ENCODE measurements at regions not wholly inside any gene's neighbourhood (a gene's known extent, or its start where the extent isn't known, plus 50 kb on each side); places are given as distances from the start of the nearest gene placed in this dataset.
A peak's percentile ranks its signal among the peaks of the same experiment; 100 is the strongest.

- Histone ChIP-seq H3K4me1 (no peaks in the 10 kb centered on the region), H3K9me3 (no peaks in the 10 kb centered on the region), H3K4me3 (no peak overlapping the region), H3K27ac (no peak overlapping the region), H3K27me3 (ENCODE audit: low read depth) (no peaks in the 10 kb centered on the region), H3K36me3 (no peaks in the 10 kb centered on the region)
- TF ChIP-seq CTCF (IDR thresholded peaks at IDR 0.05): no peak
- intact Hi-C loops (cut with DNase I): no loop called here
- DNase-seq (no peak), ATAC-seq (no peak)
These were observed 220.8 kb upstream of the DAB1 start for GRCh38 chr1:57644667-57645066.

GRCh38 chr1:57638239-57638638 lies 214.4 kb upstream of the DAB1 start:
- Histone ChIP-seq H3K9me3 (no peaks in the 10 kb centered on the region), H3K27me3 (ENCODE audit: low read depth) (no peaks in the 10 kb centered on the region), H3K27ac (no peak overlapping the region), H3K36me3 (no peaks in the 10 kb centered on the region), H3K4me1 (no peaks in the 10 kb centered on the region), H3K4me3 (no peak overlapping the region)
- DNase-seq: no peak
- no peak for ATAC-seq
- TF ChIP-seq CTCF (IDR thresholded peaks at IDR 0.05): no peak
- intact Hi-C loops (cut with DNase I): no loop called here

- no peak for DNase-seq
- no peaks in the 10 kb centered on the region for H3K27me3 ChIP-seq (ENCODE audit: low read depth)
- TF ChIP-seq CTCF (IDR thresholded peaks at IDR 0.05): no peak
- intact Hi-C loops (cut with DNase I): no loop called here
- no peak for ATAC-seq
- no peaks in the 10 kb centered on the region for H3K9me3 ChIP-seq
- H3K4me1 ChIP-seq: no peaks in the 10 kb centered on the region
- H3K4me3 ChIP-seq: no peak overlapping the region
- H3K36me3 ChIP-seq: no peaks in the 10 kb centered on the region
- H3K27ac ChIP-seq: no peak overlapping the region
These were observed 213.3 kb upstream of the DAB1 start for GRCh38 chr1:57637155-57637554.

- Histone ChIP-seq H3K27me3 (ENCODE audit: low read depth) (no peaks in the 10 kb centered on the region), H3K4me3 (no peak overlapping the region), H3K9me3 (no peaks in the 10 kb centered on the region), H3K36me3 (no peaks in the 10 kb centered on the region), H3K27ac (no peak overlapping the region), H3K4me1 (no peaks in the 10 kb centered on the region)
- intact Hi-C loops (cut with DNase I): no loop called here
- ATAC-seq: no peak
- TF ChIP-seq CTCF (IDR thresholded peaks at IDR 0.05): no peak
- no peak for DNase-seq
These were observed 210.0 kb upstream of the DAB1 start for GRCh38 chr1:57633881-57634280.

- no peak overlapping the region for H3K4me3 ChIP-seq
- ATAC-seq (no peak), DNase-seq (no peak)
- H3K9me3 ChIP-seq: no peaks in the 10 kb centered on the region
- intact Hi-C loops (cut with DNase I): no loop called here
- no peaks in the 10 kb centered on the region for H3K4me1 ChIP-seq
- H3K27ac ChIP-seq: no peak overlapping the region
- no peaks in the 10 kb centered on the region for H3K27me3 ChIP-seq (ENCODE audit: low read depth)
- TF ChIP-seq CTCF (IDR thresholded peaks at IDR 0.05): no peak
- H3K36me3 ChIP-seq: no peaks in the 10 kb centered on the region
These were observed 209.2 kb upstream of the DAB1 start for GRCh38 chr1:57633056-57633455.

GRCh38 chr1:57632401-57632800 lies 208.5 kb upstream of the DAB1 start:
- Histone ChIP-seq H3K36me3 (no peaks in the 10 kb centered on the region), H3K9me3 (no peaks in the 10 kb centered on the region), H3K4me1 (no peaks in the 10 kb centered on the region), H3K27me3 (ENCODE audit: low read depth) (no peaks in the 10 kb centered on the region), H3K4me3 (no peak overlapping the region), H3K27ac (no peak overlapping the region)
- no peak for TF ChIP-seq CTCF (IDR thresholded peaks at IDR 0.05)
- no peak for DNase-seq
- intact Hi-C loops (cut with DNase I): no loop called here
- ATAC-seq: peak in 1 of 2 donors; percentile 56
